ENCODE measurements at regions not wholly inside any gene's neighbourhood (a gene's known extent, or its start where the extent isn't known, plus 50 kb on each side); places are given as distances from the start of the nearest gene placed in this dataset.
"Not testable (repeated sequence)": the region's sequence is repeated elsewhere in the genome, so short reads cannot be mapped to it uniquely, and the experiment has no call there.

DNA sequence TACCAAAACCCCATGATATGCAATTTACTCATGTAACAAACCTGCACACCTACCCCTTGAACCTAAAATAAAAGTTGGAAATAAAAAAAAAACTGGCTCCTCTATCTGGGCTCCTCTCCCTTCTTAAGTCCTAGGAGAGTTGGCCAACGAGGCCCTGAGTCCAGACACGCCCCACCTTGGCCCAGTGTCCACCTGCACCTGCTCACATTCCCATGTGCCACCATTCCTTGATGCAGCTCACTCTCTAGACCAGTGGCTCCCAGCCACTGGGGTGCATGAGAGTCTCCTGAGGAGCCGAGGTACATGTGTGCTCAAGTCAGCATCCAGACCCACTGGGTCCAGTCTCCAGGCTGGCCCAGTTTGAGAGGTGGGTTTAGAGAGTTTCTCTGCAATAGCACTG lies 157.4 kb downstream of the BCL2L11 start:
- DNase-seq; in situ Hi-C loops (cut with MboI; ENCODE audit: low pct_unique_long_range_greater_than_20kb, low sequenced_read_pairs): not testable (repeated sequence)

DNA sequence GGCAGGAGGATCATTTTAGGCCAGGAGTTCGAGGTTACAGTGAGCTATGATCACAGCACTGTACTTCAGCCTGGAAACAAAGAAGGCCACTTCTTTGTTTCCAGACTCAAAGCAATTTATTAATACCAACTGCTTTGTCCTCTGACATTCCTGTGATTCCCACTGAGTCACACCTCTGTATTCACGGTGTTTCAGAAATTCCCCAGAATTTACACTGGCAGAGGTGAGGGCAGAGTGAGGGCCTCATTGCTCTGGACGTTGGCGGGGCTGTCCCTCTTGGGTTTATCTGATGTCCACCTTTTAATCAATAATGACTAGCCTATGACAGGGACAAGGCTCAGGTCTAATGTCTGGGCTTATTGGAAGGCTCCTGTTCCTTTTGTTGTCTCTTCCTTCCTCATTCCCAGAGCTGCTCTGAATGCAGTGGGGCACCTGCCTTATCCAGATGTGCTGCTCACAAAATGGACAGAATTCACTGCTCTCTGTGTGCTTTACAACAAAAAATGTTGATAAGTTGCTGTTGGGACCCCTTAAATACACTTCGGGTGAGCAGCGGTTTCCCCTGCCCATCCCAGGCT lies 160.1 kb downstream of the BCL2L11 start:
- DNase-seq; in situ Hi-C loops (cut with MboI; ENCODE audit: low pct_unique_long_range_greater_than_20kb, low sequenced_read_pairs): not testable (repeated sequence)

- in situ Hi-C loops (cut with MboI; ENCODE audit: low pct_unique_long_range_greater_than_20kb, low sequenced_read_pairs); DNase-seq: not testable (repeated sequence)
Measured at GRCh38 chr2:111282162-111282561, 161.4 kb downstream of the BCL2L11 start.

DNA sequence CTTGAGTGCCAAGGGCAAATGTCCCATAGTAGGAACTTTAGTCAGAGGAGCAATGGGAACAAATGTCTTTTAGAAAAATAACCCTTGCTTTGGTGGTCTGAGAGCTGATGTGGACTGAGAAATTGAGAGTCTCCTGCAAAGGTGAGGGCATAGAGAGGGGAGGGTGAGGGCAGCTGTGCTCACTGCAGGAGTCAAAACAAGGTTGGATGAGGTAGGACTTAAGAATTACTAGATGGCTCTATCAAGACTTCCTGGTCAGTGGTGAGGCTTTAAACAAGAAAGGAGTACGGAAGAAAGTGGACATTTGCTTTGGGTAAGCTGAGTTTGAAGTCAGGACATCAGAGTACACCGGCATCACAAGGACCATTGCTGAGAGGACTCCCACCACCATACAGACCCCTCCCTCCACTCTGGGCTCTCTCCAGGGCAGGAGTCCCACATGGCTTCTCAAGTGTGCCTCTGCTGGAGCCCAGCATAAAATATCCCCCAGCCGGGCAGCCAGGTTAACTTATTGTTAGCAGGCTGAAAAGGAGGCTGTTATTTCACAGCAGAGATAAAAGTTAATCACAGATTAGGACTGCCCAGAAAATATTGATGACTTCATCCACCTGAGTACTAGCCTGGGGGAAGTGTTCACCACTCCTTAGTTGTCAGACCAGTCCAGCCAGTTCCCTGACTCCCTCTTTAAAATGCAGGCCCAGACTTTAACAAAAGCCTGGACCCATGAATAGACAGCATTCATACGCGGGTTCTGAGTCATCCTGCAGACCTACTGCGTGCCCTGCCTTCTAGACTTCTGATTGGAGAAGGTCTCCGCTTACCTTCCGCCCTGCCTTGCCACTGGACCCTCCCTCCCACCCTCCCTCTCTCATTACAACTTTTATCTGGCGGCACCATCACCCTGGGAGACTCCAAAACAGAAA lies 167.2 kb downstream of the BCL2L11 start:
- in situ Hi-C loops (cut with MboI; ENCODE audit: low pct_unique_long_range_greater_than_20kb, low sequenced_read_pairs); DNase-seq: not testable (repeated sequence)

- in situ Hi-C loops (cut with MboI; ENCODE audit: low pct_unique_long_range_greater_than_20kb, low sequenced_read_pairs); DNase-seq: not testable (repeated sequence)
Measured at GRCh38 chr2:111290370-111290769, 169.7 kb downstream of the BCL2L11 start.

DNA sequence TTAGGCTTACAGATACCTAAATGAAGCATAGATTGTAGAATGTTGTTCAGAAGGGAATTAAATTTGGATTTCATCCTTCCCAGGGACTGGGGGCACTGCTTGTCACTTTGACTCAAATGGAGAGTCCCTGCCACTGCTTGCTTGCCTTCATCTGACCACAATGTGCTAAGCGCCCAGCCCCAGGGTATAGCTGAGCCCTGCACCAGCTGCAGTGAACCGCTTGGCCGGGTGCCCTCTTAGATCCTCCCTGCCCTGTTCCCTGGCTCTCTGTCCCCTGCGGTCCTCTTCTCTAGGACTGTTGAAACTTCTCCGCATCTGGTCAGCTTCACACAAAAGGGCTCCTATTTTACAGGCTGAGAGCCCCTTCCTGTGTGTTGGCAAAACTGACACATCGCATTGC lies 170.9 kb downstream of the BCL2L11 start:
- in situ Hi-C loops (cut with MboI; ENCODE audit: low pct_unique_long_range_greater_than_20kb, low sequenced_read_pairs); DNase-seq: not testable (repeated sequence)

GRCh38 chr2:111292232-111292968 lies 171.7 kb downstream of the BCL2L11 start:
- DNase-seq; in situ Hi-C loops (cut with MboI; ENCODE audit: low pct_unique_long_range_greater_than_20kb, low sequenced_read_pairs): not testable (repeated sequence)

DNA sequence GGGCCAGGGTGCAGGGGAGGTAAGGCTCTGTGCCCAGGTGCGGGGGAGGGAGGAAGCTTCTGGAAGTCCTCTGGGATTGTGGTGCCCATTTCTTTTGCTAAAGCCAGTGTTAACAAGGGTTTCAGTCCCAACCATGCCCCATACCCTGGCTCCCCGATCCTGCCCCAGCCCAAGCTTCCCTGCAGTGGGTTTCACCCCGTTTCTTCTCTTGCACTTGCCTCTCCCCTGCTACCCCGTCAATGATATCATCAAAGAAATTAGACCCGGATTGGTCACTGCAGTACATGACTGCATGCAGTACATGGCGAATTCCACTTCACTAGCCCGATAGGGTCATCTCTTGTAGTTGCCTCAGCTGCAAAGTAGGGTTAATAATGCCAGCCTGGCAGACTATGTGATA lies 174.0 kb downstream of the BCL2L11 start:
- DNase-seq; in situ Hi-C loops (cut with MboI; ENCODE audit: low pct_unique_long_range_greater_than_20kb, low sequenced_read_pairs): not testable (repeated sequence)

- in situ Hi-C loops (cut with MboI; ENCODE audit: low pct_unique_long_range_greater_than_20kb, low sequenced_read_pairs); DNase-seq: not testable (repeated sequence)
Measured at GRCh38 chr2:111296122-111296804, 175.5 kb downstream of the BCL2L11 start.

DNA sequence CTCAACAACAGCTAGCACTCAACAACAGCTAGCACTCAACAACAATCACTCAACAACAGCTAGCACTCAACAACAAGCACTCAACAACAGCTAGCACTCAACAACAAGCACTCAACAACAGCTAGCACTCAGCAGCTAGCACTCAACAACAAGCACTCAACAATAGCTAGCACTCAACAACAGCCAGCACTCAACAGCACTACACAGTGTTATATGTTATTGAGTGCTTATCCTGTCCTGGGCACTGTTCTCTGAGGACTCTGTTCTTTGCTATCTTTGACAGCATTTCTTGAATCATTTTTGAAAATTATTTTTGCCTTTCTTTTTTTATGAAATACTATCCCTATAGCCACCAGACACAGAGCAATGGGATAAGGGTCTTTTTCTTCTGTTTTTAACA lies 176.4 kb downstream of the BCL2L11 start:
- in situ Hi-C loops (cut with MboI; ENCODE audit: low pct_unique_long_range_greater_than_20kb, low sequenced_read_pairs): not testable (repeated sequence)

GRCh38 chr2:111298927-111299326 lies 178.2 kb downstream of the BCL2L11 start:
- DNase-seq; in situ Hi-C loops (cut with MboI; ENCODE audit: low pct_unique_long_range_greater_than_20kb, low sequenced_read_pairs): not testable (repeated sequence)

More for the DNA sequence above, 176.4 kb downstream of the BCL2L11 start:
- DNase-seq: not testable (repeated sequence)

- in situ Hi-C loops (cut with MboI; ENCODE audit: low pct_unique_long_range_greater_than_20kb, low sequenced_read_pairs); DNase-seq: not testable (repeated sequence)
Measured at GRCh38 chr2:111299635-111300034, 178.9 kb downstream of the BCL2L11 start.

DNA sequence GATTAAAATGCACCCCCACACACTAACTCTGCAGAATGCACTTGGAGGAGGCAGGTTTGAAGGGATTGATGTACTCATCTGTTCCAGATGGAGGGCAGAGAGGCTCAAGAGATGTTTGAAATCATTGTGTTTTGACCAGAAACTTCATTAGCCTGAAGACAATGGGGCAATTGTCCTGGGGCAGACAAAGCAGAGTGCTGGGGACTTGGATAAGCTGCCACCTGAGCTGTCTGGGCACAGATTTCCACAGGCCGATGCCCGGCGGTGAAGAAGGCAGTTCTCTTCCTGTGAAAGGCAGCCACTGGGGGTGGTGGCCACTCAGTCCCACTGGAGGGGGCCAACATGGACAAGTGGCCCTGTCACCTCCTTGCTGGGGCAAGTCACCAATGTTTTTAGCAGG lies 181.0 kb downstream of the BCL2L11 start:
- in situ Hi-C loops (cut with MboI; ENCODE audit: low pct_unique_long_range_greater_than_20kb, low sequenced_read_pairs): not testable (repeated sequence)

DNA sequence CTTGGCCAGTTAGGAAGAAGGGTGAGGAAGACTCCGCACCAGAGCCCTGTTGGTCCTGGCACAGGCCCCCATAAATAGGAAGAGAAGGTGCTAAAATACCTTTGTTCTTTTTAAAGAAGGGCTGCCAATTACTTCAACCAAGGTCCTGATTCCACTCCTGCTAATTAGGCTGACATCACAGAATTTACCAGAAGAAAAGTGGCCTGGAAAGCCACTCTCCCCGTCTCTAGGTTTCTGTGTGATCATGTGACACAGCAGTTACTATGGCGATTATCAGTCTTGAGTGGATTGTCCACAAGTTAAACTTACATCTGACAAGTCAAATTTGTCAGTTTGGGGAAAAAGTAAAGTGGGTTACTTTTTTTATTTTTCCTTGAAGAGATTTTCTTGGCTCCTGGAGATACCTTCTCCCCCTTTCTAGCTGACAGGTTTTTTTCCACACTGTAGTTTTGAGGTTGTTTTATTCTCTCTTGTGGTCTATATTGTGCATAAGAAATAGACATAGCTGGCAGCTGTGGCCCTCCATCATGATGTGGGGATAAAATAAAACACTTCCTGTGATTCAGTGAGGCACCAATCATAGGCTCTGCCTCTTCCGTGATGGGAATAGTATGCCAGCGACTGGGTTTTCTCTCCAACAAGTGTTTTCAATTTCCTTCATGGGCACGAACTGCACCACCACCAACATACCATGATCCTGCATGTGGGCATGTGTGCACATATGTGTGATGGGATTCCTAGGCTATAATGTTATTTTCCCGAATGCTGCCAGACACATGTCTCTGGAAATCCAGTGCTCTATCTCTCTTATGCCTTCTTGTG lies 181.9 kb downstream of the BCL2L11 start:
- in situ Hi-C loops (cut with MboI; ENCODE audit: low pct_unique_long_range_greater_than_20kb, low sequenced_read_pairs): not testable (repeated sequence)

More for the DNA sequence above, 181.0 kb downstream of the BCL2L11 start:
- DNase-seq: not testable (repeated sequence)

GRCh38 chr2:111307302-111307701 lies 186.6 kb downstream of the BCL2L11 start:
- DNase-seq; in situ Hi-C loops (cut with MboI; ENCODE audit: low pct_unique_long_range_greater_than_20kb, low sequenced_read_pairs): not testable (repeated sequence)

More for the DNA sequence above, 181.9 kb downstream of the BCL2L11 start:
- not testable (repeated sequence) for DNase-seq

- DNase-seq; in situ Hi-C loops (cut with MboI; ENCODE audit: low pct_unique_long_range_greater_than_20kb, low sequenced_read_pairs): not testable (repeated sequence)
Measured at GRCh38 chr2:111309231-111310075, 188.7 kb downstream of the BCL2L11 start.

- DNase-seq; in situ Hi-C loops (cut with MboI; ENCODE audit: low pct_unique_long_range_greater_than_20kb, low sequenced_read_pairs): not testable (repeated sequence)
Measured at GRCh38 chr2:111310395-111310794, 189.7 kb downstream of the BCL2L11 start.
